GM18519 (cell line): ENCODE measurements at regions not wholly inside any gene's neighbourhood (a gene's known extent, or its start where the extent isn't known, plus 50 kb on each side); places are given as distances from the start of the nearest gene placed in this dataset.
A peak's percentile ranks its signal among the peaks of the same experiment; 100 is the strongest.

ENCODE experiments used
- ATAC-seq: cut with Tn5 transposase; IDR thresholded peaks from one replicate; pipeline ENCODE4 v1.9.1; 2021; ENCODE audit warnings: mild to moderate bottlenecking, moderate library complexity; ENCODE audit not compliant: unreplicated experiment, low FRiP score

DNA sequence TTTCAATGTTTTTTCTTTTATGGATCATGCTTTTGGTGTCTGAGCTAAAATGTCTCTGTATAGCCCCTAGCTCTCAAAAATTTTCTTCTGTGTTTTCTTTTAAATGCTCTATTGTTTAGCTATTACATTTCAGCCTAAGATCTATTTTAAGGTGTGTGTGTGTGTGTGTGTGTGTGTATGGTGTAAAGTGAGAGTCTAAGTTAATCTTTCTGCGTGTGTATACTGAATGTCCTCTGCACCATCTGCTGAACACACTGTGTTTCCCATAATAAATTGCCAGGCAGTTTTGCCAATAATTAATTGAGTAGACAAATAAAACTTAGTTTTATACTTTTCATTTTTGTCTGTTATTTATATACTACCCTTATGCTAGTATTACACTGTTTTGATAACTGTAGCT is 2096.3 kb upstream of the C9orf72 start:
- ATAC-seq, result no peak

- no peak for ATAC-seq
Measured at GRCh38 chr9:29685531-29685930, 2112.2 kb upstream of the C9orf72 start.

- no peak for ATAC-seq
Measured at GRCh38 chr9:29691145-29691544, 2117.9 kb upstream of the C9orf72 start.

- no peak for ATAC-seq
Measured at GRCh38 chr9:29691758-29692407, 2118.6 kb upstream of the C9orf72 start.

DNA sequence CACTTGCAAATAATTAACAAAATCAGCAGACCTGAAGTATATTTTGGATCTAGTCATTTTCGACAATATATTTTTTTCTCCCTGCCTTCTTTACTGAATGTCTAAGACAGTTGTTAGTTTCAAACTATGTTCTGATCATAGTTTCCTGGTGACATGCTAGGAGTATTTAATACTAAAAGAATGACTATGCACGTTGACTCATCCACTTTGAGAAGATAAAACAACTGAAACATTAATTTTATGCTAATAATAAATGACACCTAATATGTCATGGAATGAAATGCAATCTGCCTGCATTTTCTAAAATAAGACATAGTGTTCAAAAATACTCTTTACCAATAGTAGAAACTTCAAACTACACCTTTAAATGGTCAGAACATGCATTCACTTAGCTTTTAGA is 2123.7 kb upstream of the C9orf72 start:
- ATAC-seq, result no peak

DNA sequence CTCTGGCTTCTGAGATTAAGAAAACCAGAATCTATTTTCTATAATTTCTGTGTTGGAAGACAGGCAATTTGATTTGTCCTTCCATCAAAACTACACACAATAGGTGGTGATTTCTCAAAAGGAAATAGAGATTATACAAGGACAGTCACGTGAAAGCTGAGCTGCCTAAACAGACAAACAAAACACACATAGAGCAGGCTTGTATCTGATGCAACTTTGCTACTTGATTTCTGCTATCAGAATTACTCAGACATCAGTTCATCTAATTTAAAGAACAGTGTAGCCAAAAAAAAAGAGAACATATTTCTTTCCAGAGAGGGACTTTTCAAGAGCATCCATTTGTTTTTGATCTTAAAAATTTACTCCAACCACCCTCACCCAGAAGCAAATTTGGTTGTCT is 2128.3 kb upstream of the C9orf72 start:
- ATAC-seq, result no peak

- no peak for ATAC-seq
Measured at GRCh38 chr9:29701971-29702370, 2128.7 kb upstream of the C9orf72 start.

DNA sequence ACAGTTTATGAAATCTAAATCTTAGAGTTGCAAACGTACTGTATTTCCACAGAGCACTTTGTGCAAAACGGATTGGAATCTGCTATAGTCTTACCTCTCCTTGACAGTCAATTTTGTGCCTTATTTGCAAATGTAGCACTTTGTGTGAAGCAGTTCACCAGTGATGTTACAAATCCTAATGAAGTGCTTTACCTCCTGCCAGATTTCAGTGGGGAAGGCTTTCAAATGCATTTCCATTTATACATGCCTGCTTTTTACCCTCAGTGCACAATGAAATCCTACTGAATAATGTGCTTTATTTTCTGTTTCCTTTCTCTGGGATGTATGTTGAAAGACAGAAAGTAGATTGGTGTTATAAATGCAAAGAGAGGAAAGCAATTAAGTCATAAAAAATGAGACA is 2141.6 kb upstream of the C9orf72 start:
- ATAC-seq, result no peak

DNA sequence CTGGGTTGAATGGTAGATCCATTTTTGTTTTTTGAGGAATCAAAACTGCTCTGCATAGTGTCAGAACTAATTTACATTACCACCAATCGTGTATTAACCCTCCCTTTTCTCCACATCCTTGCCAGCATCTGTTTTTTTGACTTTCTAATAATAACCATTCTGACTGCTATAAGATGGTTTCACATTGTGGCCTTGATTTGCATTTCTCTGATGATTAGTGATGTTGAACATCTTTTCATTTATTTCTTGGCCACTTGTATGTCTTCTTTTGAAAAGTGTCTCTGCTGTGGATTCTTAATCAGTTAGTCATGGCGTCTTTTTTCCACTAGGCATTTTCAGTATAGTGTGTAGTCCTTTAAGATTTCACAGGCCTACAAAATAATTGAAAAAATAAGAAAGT is 2144.3 kb upstream of the C9orf72 start:
- ATAC-seq, result no peak

GRCh38 chr9:29730163-29730562 is 2156.9 kb upstream of the C9orf72 start:
- no peak for ATAC-seq

- ATAC-seq, result no peak
Measured at GRCh38 chr9:29740518-29740917, 2167.2 kb upstream of the C9orf72 start.

GRCh38 chr9:29741169-29741568 is 2167.9 kb upstream of the C9orf72 start:
- no peak for ATAC-seq

- ATAC-seq, result no peak
Measured at GRCh38 chr9:29750062-29750461, 2176.8 kb upstream of the C9orf72 start.

DNA sequence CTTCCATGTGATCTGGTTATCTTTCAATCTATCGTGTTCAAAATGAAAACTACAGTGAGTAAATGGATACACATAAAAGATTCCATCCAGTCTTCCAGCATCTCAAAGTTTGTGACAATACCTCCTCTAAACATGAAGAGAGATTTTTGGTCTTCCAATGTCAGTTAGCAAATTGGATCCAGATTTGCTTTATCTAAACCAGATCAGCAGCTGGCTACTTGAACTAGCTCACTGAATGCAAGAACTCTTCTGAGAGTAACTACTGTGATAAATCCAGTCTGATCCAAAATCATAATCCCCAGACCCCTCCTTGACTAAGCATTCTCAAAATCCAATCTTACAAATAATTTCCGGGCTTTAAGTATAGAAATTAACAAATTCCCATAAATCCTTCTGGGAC is 2177.9 kb upstream of the C9orf72 start:
- no peak for ATAC-seq

DNA sequence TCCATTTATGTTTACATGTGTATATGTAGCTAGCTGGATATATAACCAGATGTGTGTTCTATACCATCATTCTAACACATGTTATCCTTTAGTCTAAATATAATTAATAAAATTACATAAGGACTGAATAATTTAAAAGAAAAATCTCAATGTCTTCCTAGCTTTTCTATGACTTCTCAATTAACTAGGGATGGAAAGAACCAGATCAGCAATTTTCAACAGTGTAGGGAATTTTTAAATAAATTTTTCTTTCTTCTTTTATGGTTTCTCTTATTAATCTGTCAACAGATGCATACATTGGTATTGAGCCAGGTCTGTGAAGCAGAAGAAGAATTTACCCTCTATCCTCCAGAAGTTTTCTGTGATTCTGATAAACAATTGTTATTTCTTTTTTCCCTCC is 2180.4 kb upstream of the C9orf72 start:
- no peak for ATAC-seq

DNA sequence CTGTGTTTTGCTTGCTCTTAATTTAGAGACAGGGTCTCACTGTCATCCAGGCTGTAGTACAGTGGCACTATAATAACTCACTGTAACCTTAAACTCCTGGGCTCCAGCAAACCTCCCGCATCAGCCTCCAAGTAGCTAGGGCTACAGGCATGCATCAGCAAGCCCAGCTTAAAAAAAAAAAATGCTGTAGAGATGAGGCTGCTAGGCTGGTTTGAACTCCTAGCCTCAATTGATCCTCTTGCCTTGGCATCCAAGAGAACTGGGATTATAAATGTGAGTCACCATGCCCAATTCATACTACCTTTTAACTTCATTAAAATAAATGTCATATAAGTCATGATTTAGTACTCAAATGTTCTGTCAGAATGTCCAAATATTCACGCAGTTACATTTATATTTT is 2195.7 kb upstream of the C9orf72 start:
- ATAC-seq, result no peak

GRCh38 chr9:29773676-29774075 is 2200.4 kb upstream of the C9orf72 start:
- no peak for ATAC-seq

GRCh38 chr9:29775491-29775890 is 2202.2 kb upstream of the C9orf72 start:
- no peak for ATAC-seq

DNA sequence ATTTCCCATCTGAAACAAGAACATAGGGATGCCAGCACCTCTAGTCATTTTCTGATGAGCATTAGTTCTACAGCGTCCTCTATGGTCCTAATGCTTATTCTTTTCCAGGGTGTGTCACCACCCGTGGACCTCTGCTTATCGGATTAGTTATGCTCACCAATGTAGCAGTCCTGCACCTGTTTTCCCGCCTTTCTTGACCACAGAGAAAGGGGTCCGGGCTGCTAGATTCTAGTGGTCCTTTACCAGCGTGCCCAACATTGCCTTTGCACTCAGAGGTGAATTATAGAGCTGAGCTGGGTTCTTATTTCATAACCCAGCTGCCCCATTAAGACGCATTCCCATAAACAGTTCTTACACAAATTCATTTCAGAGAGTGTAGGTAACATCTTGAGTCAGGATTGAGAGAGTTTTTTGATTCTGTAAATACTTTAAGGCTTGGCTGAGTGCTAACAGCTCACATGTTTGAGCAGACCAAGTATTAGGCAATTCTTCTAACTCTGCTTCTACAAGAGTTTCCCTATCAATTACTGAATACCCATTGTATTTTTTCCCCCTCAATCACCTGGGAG is 2205.1 kb upstream of the C9orf72 start:
- no peak for ATAC-seq

GRCh38 chr9:29793970-29794369 is 2220.7 kb upstream of the C9orf72 start:
- ATAC-seq, result no peak

- peak; percentile 73 for ATAC-seq
Measured at GRCh38 chr9:29796291-29796952, 2223.1 kb upstream of the C9orf72 start.

GRCh38 chr9:29798599-29798998 is 2225.3 kb upstream of the C9orf72 start:
- ATAC-seq, result no peak
